Adrenal gland (tissue), 9 donors: ENCODE measurements at regions not wholly inside any gene's neighbourhood (a gene's known extent, or its start where the extent isn't known, plus 50 kb on each side); places are given as distances from the start of the nearest gene placed in this dataset.

Experiments used
- DNase-seq, 7 donors: peaks; one replicate each; pipeline ENCODE4 v3.0.0-alpha.2; 2019 to 2020
- H3K27ac ChIP-seq, 5 donors: fragments of 200-600 bp; sonication (generic) in 4 of 5; 1 replicate in 3 of 5; 2 replicates in 2 of 5; pipeline versions ENCODE4 v1.5.1 to v1.8.0; 2016 to 2020; ENCODE audit warnings: mild to moderate bottlenecking in 1 of 5
- H3K27me3 ChIP-seq: fragments of 200-600 bp; 2 replicates; pipeline ENCODE4 v1.8.0; 2021
- H3K36me3 ChIP-seq, 2 donors: fragments of 200-600 bp; replicated peaks in 1 of 2; 1 replicate in 1 of 2; 2 replicates in 1 of 2; pipeline versions ENCODE4 v1.5.1 to v1.8.0; 2018 to 2022
- H3K4me1 ChIP-seq, 2 donors: fragments of 200-600 bp; replicated peaks in 1 of 2; 1 replicate in 1 of 2; 2 replicates in 1 of 2; pipeline versions ENCODE4 v1.5.1 to v1.8.0; 2018 to 2021
- H3K4me3 ChIP-seq, 4 donors: fragments of 200-600 bp; sonication (generic) in 3 of 4; one replicate each; pipeline ENCODE4 v1.5.1; 2016 to 2018
- H3K9me3 ChIP-seq, 3 donors: fragments of 200-600 bp; sonication (generic) in 1 of 3; replicated peaks in 1 of 3; 1 replicate in 2 of 3; 2 replicates in 1 of 3; pipeline versions ENCODE4 v1.5.1 to v1.8.0; 2016 to 2021
- POLR2A ChIP-seq, 2 donors: fragments of 450-650 bp; IDR thresholded peaks; one replicate each; pipeline ENCODE4 v1.6.1; 2017; ENCODE audit warnings: antibody characterized with exemption in 2 of 2, mild to moderate bottlenecking in 2 of 2, moderate library complexity in 1 of 2
- WGBS, 4 donors: extraction: QIAGEN DNeasy Blood & Tissue Kit in 2 of 4; methylation state at CpG; one replicate each; pipeline versions ENCODE4 v1.1.5 to v1.1.7; 2013 to 2017; 5-methylcytosine and 5-hydroxymethylcytosine counted together
- intact Hi-C, 2 donors: fragments of 100-400 bp; cut with DNase I; formaldehyde crosslinking; loops; one replicate each; pipeline versions ENCODE4 v1.14.1 to v1.15.0; 2022 to 2023
- TF ChIP-seq, protein P1 (sequence below), 6 experiments: fragments of 450-650 bp in 4 of 6; fragments of 200-600 bp in 2 of 6; sonication (generic) in 1 of 6; IDR thresholded peaks; 1 replicate in 5 of 6; 2 replicates in 1 of 6; pipeline versions ENCODE4 v1.5.1 to v1.8.0; 2016 to 2021; ENCODE audit warnings: antibody characterized with exemption in 6 of 6, mild to moderate bottlenecking in 2 of 6, moderate library complexity in 1 of 6
- donor health status: healthy with polysubstance abuse.
- donor health status: Bipolar disorder and iron deficiency.
- donor health status: DM: yes; HTN: yes; CAD: no.
- donor health status: DM: no; HTN: no; CAD: no.
- donor health status: DM: no; HTN: no; CAD: no.

- no peaks in the 10 kb centered on the region for H3K36me3 ChIP-seq
- TF ChIP-seq POLR2A (IDR thresholded peaks at IDR 0.05) = no peak
- TF ChIP-seq, protein P1, sequence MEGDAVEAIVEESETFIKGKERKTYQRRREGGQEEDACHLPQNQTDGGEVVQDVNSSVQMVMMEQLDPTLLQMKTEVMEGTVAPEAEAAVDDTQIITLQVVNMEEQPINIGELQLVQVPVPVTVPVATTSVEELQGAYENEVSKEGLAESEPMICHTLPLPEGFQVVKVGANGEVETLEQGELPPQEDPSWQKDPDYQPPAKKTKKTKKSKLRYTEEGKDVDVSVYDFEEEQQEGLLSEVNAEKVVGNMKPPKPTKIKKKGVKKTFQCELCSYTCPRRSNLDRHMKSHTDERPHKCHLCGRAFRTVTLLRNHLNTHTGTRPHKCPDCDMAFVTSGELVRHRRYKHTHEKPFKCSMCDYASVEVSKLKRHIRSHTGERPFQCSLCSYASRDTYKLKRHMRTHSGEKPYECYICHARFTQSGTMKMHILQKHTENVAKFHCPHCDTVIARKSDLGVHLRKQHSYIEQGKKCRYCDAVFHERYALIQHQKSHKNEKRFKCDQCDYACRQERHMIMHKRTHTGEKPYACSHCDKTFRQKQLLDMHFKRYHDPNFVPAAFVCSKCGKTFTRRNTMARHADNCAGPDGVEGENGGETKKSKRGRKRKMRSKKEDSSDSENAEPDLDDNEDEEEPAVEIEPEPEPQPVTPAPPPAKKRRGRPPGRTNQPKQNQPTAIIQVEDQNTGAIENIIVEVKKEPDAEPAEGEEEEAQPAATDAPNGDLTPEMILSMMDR (IDR thresholded peaks at IDR 0.05) = no peak
- H3K27me3 ChIP-seq = no peaks in the 10 kb centered on the region
- H3K4me3 ChIP-seq = no peak overlapping the region
- no peaks in the 10 kb centered on the region for H3K4me1 ChIP-seq
- intact Hi-C loops = no loop called here
- no peaks in the 10 kb centered on the region for H3K9me3 ChIP-seq
- WGBS, 4 donors = 58 to 70% (median 64%) methylated on average over 3 of the region's 3 CpGs
- no peak for DNase-seq
- H3K27ac ChIP-seq = no peak overlapping the region
These were observed 302.1 kb upstream of the STT3B start for GRCh38 chr3:31230425-31231223.

DNA sequence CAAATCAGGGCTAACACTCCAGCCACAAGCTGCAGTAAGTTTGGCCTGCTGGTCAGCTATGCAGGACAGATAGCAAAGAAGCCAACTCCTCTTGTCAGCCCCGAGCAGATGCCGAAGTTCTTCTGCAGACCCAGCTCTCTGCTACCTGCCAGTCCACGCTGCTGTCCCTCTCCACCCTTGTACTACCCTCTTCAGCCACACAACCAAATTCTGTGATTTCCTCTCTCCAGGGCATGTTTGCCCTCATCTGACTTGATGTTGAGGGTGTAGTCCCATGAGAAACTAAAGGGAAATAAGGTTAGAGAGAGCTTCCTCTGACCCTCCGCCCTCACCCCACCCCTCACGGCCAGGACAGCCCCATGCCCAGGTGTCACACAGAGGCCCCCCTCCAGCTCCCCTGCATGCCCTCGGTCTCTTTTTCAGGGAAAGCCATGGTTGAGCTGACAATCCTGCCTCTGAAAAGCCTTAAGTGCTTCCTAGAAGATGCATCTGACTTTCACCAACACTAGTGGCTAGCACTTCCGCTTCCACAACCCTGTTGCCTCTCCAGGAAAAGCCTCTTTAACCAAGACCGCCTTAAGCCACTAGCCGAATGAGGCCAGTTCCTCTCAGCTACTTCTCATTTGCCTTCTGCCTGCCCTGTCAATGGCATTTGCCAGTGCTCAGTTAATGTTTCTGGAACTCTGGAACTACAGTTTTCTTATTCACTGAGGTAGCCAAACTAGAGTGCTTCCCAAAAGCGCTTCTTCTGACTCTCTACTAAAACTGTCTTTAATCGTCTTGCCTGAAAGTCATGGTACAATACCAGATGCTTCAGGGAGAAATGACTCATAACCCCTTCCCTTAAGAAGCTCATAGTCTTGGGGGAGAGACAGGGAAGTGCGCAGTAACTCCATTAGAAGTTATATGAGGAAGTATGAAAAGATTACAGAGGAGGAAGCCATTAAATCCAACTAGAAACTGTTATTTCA, 300.4 kb upstream of the STT3B start:
- no peaks in the 10 kb centered on the region for H3K36me3 ChIP-seq
- TF ChIP-seq, protein P1 (IDR thresholded peaks at IDR 0.05) = no peak
- TF ChIP-seq POLR2A (IDR thresholded peaks at IDR 0.05) = no peak
- no peaks in the 10 kb centered on the region for H3K4me1 ChIP-seq
- 83 to 93% (median 86%) methylated on average over 12 of the region's 12 CpGs for WGBS, 4 donors
- no peaks in the 10 kb centered on the region for H3K9me3 ChIP-seq
- H3K27me3 ChIP-seq = no peaks in the 10 kb centered on the region
- peak overlapping the region in 4 of 5 donors; percentile 25 to 73 (median 37) for H3K27ac ChIP-seq
- H3K4me3 ChIP-seq = no peak overlapping the region
- DNase-seq = peak in 4 of 7 donors; percentile 18 to 57 (median 33)
- intact Hi-C loops = no loop called here

DNA sequence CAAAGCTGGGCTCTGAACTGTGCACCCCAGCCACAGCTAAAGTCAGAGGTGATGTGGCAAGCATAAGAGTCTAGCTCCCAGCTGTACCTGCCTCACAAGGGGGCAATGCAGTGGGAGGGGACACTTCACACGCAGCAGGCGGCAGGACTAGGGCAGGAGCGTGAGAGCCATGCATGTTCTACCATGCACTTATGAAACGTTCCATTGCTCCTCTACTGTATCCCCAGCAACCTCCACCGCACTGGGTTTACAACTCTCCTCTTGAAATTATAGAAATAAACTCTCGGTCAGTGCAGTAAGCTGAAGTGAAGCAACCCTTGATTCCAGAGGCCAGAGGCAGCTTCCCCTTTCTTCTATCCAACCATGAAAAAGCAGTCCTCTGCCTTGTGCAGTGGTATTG, 298.6 kb upstream of the STT3B start:
- no peak overlapping the region for H3K4me3 ChIP-seq
- no peaks in the 10 kb centered on the region for H3K27me3 ChIP-seq
- 79 to 94% (median 82%) methylated on average over 3 to 6 of the region's 6 CpGs for WGBS, 4 donors
- intact Hi-C loops = no loop called here
- TF ChIP-seq, protein P1 (IDR thresholded peaks at IDR 0.05) = no peak
- no peak for TF ChIP-seq POLR2A (IDR thresholded peaks at IDR 0.05)
- no peaks in the 10 kb centered on the region for H3K36me3 ChIP-seq
- no peaks in the 10 kb centered on the region for H3K9me3 ChIP-seq
- peak overlapping the region in 1 of 5 donors; percentile 37 for H3K27ac ChIP-seq
- H3K4me1 ChIP-seq = no peaks in the 10 kb centered on the region
- no peak for DNase-seq

- TF ChIP-seq, protein P1 (IDR thresholded peaks at IDR 0.05) = no peak
- no peak for TF ChIP-seq POLR2A (IDR thresholded peaks at IDR 0.05)
- Histone ChIP-seq H3K4me3 (no peak overlapping the region), H3K36me3 (no peaks in the 10 kb centered on the region), H3K4me1 (no peaks in the 10 kb centered on the region), H3K9me3 (no peaks in the 10 kb centered on the region), H3K27ac (no peak overlapping the region), H3K27me3 (no peaks in the 10 kb centered on the region)
- DNase-seq = peak in 1 of 7 donors; percentile 28
- intact Hi-C loops = no loop called here
- WGBS, 4 donors = 59 to 75% (median 66%) methylated on average over 3 of the region's 3 CpGs
These were observed 297.5 kb upstream of the STT3B start for GRCh38 chr3:31235062-31235700.
